Stimulated activated CD4-positive, alpha-beta T cell treated with anti-CD3 and anti-CD28 coated beads, Interleukin-1b, Interleukin-23, amount 100 ng/mL, for 48 hours (primary cell): ENCODE measurements at regions not wholly inside any gene's neighbourhood (a gene's known extent, or its start where the extent isn't known, plus 50 kb on each side); places are given as distances from the start of the nearest gene placed in this dataset.

ENCODE experiments used
- DNase-seq: peaks from one replicate; pipeline ENCODE4 v3.0.0-alpha.2; 2020

DNA sequence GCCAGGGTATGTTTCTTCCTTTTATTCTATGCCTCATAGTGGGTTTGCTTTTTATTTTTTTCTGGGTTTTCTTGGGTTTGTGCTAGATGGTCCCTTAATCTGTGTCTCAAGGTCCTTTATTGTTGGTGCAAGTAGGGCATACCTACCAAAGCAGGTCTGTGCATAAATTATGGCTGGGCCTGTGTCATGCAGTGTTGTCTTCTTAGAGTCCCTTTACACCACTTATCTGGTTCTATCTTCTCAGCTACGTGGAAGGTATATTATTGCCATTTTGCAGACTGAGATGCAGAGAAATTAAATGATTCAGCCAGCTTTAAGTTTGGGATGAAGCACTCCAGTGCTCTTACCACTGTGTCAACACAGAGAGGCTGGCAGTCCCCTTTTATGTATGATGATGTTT is 293.5 kb upstream of the SOX2 start:
- no peak for DNase-seq

DNA sequence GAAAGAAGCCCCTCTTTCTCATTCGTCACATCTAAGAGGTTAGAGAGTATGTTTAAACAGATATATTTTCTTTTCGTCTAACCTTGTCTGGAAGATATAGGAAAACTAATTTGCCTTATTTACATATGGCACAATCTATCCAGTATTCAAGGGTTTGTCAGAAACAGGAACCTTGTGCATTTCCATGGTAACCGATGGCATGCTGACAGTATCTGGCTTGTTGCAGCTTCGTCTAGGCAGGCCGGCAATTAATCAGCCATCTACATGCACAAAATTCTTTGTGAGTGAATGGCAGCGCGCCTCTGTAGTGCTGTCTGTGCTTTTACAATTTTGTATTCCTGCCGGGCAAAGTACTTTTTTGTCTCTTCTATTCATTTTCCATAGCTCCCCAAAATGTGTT is 294.0 kb upstream of the SOX2 start:
- DNase-seq = no peak

DNA sequence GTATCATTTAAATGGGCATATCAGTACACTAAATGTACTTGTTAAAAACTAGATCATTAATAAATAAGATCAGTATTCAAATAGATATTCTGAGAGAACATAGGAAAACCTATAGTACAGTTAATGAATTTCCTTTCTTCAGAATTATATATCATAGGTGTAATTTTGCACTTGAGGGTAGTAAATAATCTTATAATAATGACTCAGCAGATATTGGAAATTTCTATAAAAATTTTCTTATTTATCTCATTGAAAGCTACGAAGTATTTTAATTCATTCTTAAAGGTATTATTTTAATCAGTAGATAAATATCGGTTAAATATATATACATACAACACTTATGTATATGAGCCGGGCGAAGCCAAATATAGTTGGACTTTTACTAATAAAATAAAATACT is 300.9 kb upstream of the SOX2 start:
- no peak for DNase-seq

DNA sequence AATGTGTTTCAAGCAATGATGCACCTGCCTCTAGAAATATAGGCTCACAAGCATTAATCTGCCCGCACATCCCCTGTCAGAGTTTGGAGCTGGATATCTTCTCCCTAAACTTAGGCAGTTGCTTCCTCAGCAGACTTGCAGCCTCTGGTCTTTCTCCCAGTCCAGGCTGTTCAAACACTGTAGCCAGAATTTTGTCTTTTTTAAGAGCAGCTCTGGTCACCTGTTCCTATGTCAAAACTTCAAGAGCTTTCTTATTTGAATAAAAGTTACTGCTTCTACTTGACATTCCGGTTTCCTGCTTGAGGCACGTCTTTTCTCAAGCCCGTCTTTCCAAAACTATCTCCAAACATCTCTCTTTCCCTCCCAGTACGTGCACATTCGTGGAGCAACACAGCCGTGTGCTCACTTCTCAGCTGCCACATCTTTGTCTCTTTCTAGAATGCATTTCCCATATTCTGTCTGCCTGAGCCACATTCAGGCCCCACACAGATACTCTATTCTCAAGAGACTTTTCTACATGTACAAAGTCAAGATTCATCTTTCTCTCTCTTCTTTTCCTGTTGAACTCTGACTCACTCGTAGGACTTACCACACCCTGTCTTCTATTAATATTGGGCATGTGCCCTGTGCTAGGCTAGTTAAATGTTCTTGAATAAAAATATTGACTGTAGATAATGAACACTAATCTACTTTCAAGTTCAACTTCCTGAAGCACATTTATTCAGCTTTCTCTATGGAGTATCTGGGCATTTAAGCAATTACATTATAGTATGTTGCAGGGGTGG is 307.7 kb upstream of the SOX2 start:
- DNase-seq = no peak

DNA sequence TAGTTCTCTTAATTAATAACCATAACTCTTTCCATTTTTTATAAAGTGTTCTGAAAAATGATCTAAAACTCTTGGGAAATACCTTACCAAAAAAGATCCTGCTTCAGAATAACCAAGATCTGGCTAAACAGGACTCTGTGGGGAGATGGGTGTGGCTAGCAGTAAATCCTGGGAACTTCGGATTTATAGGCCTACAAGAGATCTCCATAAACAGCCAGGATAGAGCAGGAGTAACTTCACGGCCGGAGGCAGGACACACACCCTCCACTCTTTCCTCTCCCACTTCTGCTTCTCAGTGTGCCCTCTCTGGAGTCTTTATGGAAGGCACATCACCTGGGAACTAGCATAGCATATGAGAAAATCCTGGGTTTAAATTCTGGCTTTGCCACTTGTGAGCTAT is 309.4 kb upstream of the SOX2 start:
- DNase-seq = no peak

DNA sequence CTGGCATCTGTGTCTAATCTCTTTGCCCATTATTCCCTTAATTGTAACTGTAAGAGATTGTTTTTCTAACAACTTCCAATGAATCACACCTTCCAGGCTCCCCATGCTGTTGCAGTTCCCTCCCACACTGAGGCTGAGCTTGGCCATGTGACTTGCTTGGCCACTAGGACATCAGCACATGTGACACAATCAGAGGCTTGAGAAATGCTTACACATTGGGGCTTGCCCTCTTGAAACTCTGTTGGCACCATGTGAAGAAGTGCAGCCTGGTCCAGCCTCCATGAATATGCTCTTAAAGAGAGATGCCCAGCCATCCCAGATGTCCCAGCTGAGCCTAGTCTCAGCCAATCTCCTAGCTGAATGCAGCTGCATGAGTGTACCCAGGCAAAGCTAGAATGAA is 326.8 kb upstream of the SOX2 start:
- no peak for DNase-seq

DNA sequence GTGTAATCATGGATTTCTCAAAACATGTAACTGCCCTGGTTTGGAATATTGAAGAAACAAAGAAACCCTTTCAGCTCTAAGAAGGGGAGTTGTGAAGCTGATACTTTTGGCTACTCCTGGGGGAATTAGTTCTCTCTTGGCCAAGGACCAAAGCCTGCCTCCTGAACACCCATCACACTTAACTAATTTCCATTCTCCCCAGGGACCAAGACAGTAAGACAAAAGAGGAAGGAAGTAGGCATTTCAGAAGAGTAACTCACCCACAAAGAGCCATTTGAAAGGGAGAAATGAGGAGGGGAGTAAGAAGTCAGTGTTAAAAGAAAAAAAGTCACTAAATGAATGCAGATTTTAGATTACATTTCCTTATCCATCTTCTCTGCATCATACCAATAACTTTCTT is 328.0 kb upstream of the SOX2 start:
- no peak for DNase-seq

DNA sequence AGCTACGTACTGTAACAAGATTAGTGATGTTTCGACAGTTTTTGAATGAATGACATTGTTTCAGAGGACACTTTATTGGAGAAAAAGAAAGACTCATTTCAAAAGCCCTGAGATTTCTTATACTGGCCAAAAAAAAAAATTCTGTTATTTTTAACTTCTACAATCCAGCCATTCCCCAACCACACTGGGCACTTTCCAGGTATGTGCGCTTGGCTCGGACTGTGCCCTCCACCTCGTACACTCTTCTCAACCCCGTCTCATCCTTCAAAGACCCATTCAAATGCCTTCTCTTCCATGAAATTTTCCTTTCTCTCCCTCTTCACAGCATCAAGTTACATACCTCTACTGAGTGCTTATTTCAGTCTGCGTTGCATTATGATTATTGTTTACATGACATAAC is 328.5 kb upstream of the SOX2 start:
- DNase-seq = no peak

DNA sequence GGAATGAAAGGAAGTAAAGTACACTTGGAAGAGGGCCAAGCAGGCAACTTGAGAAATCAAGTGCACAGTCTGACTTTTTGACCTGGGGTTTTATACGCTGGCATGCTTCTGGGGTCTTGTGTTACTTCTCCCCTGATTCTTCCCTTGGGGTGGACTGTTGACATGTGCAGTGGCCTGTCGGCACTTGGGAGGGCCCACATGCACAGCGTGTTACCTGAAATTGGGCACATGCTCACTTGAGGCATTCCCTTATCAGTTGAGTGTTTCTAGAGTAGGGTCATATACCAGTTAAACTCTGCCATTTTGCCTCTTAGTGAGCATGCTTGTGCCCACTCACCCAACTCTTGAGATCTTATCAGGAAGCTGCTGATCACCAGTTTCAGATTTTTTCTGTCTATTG is 329.1 kb upstream of the SOX2 start:
- no peak for DNase-seq

DNA sequence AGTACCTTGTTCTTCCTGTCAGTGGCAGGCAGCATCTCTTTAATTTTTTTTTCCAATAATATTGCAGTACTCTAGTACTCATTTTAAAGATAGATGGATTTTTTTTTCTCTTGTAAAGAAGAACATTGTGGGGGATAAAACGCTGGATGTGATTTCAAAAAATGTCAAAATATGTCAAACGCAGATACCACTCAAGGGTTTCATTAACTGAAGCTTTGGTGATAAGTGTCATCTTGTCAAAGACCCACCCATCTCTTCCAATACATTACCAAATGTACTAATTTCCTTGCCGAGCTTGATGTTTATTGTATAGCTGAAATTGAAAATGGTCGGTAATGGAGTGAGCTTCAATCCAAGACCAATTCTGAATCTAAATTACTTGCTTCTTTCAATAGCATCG is 332.4 kb upstream of the SOX2 start:
- DNase-seq = no peak

DNA sequence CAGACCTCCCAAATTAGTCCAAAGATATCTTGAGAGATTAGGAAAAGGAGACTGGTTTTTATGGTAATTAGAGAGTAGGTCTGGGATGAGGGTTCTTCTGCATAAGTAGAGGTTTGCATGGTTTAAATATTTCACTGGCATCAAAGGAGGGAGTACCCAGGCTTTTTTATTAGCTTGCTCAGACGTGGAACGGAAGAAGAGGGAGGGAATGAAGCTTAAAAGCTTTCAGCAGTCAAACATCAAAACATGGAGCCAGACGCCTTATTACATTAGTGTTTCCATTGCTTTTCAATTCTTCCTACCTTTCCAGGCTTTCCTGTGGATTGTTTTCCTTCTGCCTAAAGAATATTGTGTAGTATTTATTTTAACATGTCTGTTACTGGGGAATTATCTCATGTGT is 342.1 kb upstream of the SOX2 start:
- DNase-seq = no peak

DNA sequence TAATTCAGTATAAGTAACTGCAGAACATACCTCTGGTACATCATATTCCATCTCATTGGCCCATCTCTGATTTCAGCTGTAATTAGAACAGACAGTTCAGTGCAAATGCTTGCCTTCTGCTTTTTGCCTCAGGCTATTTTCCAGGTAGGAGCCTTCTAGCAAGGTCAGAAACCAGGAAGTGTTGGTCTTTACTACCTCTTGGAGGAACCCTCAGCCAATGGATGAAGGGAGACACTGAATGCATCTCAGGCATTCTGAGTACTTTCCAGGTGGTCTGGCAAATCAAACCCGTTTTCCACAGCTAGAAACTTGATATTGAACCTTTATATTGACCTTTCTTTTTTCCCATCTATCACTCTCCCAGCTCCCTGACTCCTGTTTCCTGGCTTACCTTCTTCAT is 348.5 kb upstream of the SOX2 start:
- DNase-seq = no peak

DNA sequence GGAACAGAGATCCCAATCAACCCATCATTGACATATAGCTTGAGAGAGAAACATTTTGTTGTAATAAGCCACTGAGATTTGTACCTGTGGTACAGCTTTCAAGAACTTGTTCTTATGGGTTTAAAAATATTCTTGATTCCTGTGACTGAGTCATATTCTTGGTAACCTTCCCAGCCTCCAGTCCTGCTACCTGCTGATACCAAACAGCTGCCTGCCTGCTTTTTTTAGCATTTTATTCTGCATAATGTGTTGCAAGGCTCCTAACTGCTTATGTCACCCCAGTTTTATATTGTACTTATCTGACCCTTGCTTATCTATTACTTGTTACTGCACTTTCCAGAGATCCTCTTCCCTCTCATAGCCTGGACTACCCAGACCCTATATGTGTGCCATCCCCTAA is 349.3 kb upstream of the SOX2 start:
- no peak for DNase-seq

DNA sequence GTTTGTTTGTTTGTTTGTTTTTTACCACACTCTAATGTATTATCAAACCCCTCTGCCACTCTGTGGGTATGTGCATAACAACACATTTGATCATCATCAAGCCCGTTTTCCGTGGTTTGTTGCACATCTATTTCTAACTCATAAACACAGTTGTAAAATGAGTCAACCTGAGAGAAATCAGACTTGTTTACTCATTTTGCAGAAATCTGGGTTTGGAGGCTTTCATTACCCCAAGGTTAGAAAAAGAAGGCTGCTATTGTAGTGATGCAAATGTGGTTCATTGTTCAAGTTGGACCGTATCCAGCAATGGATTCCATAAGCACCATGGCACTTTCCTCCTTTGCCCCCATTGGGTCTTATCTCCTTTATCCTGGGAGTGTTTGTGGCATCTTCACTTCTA is 353.2 kb upstream of the SOX2 start:
- no peak for DNase-seq

DNA sequence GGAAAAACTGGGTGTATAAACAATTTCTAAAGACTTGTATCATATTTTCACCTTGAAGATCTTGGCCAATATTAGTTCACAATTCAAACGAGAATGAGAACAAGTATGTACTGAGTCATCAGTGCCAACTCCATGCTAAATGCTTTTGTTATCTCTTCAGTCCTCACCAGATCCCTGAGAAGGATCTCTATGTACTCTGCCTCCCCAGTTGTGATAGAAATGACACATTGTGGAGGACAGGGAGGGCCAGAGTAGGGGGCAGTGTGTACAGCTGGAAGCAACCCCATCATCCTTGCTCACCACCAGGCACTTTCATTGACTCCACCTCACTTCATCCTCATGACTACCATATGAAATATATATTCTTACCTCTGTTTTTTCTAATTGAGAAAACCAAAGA is 353.7 kb upstream of the SOX2 start:
- no peak for DNase-seq

DNA sequence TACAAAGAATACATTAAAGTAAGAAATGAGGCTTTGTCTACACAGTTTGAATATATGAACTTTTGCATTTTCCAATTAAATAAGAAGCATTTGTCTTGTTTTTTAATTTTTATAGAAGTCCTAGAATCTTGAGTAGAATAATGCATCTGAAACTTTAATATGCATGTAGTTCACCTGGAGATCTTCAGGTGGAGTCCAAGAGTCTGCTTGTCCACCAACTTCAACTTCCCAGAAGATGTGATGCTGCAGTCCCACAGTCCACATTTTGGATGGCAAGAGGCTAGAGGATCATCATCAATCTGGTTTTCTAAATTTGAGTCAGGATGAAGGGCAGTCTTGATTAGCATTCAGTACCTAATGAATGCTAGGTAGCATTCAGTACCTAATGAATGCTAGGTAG is 357.6 kb upstream of the SOX2 start:
- DNase-seq = no peak

DNA sequence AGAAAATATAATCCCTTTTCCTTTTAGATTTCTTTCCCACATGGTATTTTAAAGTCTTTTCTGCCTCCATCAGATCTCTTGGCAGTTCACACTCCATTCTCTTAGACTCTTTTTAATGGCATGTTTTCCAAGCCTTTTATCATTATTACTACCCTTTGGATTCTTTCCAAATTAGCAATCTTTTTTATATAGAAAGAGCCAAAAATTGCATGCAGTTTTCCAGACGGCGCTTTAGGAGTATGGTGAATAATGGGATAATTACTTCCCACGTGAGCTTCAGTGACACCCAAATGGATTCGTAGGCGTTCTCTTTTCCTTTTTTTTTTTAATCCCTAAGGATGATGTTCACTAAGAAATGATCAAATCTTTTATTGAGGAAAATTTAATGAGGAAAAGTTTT is 354.8 kb upstream of the DNAJC19 start:
- no peak for DNase-seq

DNA sequence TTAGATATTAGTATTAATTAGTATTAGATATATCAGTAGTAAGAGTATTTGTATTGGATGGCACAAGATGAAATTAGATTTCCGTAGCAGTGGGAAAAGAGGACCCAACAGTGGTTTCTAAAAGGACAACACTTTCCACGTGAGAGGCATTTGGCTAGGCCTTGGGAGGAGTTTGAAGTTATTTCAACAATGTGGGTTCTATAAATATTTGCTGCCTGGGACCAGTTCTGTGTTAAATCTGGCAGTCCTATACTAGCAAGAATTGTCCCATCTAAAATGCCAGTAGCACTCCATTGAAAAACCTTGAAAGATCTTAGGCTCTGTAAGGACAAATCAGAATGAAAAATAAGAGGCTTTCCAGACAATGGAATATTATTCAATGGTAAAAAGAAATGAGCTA is 347.1 kb upstream of the DNAJC19 start:
- no peak for DNase-seq

DNA sequence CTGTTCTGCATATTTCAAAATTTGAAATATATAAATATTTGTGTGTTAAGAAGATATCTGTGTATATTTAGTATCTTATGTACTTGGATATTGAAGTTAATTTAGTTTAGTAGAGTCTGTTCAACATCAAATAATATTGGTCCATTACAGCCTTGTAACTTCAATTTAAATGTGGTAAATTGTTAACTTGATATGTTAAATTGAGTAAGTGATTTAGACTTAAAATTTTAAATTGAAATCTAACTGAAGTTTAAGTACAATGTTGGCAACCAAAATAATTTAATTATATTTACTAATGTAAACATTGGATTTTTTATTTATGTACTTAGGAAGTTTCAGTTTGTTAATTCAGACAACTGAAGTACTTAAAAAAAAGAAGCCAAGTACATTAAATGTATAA is 343.9 kb upstream of the DNAJC19 start:
- DNase-seq = no peak

DNA sequence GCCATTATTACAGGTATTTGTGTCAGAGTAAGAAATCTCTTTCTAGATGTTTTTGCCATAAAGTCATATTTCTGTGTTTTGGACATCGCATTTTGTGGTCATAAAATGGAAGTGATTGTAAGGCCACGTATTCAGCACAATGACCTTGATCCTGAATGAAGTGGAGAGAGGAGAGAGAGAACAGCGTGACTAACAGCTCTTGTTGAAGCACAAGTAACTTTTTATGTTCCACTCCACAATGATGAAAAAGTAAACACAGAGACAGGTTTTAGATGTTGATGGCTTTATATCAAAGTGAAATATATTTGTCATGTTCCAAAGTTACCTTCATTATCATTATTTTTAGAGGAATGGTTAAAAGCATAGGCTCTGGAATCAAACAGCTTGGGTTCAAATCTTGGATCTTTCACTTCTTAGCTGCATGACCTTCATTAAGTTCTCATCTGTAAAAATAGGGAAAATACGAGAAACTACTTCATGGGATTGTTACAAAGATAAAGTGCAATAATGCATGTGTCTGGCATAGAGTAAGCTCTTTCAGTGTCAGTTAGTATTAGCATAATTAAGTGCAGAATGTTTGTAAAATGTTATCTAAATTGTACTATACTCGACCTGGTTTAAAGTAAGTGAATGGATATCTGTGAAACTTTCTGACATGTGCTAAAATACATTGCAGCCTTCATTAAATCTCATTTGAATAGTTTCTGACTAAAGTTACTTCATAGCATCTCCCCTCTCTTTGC is 341.5 kb upstream of the DNAJC19 start:
- DNase-seq = no peak

DNA sequence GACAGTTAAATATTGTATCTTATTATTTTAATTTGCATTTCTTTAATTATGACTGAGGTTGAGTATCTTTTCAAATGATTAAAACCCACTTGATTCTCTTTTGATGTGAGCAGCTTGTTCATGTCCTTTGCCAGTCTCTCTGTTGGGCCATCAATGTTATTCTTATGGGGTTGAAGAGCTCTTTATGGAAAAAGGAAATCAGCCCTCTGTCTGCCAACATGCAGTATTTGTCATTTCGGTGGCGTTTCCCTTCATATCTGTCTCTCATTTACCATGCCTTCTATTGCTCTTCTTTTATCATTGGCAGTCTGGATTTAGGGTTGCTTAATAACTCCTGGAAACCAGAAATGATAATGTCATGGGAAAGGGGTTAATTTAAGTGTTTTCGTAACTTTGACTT is 340.7 kb upstream of the DNAJC19 start:
- DNase-seq = no peak

DNA sequence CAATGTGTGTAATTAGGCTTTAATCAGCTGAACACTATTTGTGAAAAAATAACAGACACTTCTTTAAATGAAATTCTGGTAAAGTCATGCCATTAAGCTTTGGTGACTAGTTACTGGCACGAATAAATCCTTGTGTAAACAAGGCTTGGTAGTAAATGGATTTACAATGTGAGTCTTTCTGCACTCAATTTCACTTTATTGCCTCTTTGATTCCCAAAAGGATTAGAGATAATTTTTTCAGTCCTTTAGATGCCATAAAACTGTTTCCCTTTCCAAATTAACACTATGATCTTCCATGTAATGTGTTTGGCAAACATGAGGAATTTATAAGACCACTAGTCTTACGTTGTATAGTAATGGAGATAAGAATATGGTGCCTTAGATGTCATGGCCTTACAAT is 339.5 kb upstream of the DNAJC19 start:
- no peak for DNase-seq

DNA sequence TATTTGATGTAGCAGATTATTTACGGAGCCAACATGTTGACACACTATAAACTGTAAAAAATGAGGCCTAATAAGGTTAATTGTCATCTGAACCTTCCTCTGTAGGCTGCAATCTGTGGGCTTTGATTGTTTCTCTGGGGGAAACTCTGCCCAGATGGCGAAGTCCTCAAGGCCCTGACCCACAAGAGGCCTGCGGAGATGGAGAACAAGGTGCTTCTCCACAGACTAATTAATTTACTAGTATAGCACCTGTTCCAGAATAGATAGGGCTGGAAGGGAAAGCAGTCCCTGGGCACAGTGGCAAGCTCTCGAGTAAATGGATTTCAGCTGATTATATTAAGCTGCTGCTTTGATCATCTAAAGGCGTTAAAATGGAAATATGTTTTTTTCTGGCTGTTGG is 338.8 kb upstream of the DNAJC19 start:
- no peak for DNase-seq

DNA sequence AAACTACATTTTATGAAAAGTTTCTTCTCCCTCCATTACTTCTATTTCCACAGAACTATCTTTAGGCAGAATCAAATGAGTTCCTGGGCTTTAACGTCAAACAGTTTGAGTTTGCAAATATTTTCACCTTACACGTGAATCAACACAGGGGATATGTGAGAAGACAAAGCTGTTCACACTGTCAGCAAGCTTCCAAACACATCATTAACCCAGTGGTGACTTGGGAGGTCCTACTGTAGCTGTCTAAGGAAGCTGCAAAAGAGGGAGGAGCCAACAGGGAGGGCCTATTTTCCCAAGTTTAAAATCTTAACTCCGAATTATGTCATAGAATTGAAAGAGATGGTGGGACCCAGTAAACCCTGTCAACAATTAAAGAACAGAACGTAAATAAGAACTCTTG is 337.8 kb upstream of the DNAJC19 start:
- no peak for DNase-seq

DNA sequence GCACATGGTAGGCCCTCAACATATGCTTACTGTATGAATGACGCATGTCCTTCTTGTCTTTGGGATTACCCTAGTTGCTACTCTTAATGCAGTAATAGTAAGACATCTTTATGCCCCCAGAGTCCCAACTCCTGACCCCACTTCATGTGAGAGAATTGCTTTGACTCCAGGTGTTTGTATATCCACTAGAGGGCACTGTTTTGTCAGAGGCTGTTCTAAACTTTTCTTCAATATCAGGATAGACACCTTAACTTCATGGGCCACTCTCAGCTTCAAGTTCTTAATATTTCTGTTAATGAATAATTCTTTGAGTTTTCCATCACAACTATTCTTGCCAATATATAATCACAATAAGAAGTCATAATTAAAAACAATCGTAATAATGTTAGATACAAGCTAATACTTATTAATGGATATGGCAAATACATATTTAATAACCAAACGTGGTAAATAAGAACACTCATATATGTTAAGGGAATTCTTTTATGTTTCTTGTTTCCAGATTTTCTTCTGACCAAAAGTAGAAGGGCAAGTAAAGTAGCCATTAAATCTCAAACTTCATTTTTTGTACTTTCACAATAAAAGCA is 337.2 kb upstream of the DNAJC19 start:
- no peak for DNase-seq
